ENCODE measurements at regions not wholly inside any gene's neighbourhood (a gene's known extent, or its start where the extent isn't known, plus 50 kb on each side); places are given as distances from the start of the nearest gene placed in this dataset.

DNA sequence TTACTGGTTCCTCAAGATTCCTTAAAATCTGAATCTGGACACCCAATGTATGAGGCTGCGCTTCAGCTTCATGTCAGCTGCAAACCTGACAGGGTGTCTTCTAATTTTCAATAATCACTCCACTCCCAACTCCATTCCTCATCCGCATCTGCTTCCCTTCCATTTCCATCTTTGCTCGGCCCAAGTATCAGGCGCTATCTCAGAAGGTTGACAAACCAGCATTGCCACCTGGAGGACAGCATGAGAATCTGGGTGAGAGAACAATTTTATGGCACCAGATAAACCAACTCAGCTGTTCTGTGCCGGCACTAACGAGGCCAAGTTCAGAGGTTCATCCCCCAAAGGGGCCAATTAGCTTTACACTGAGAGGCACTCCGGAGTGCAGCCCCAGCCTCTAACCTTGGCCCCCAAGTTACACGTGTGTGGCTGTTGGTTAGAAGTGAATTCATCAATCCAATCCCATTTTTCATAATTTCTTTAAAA lies 79.1 kb upstream of the LMO2 start (continued):
- TF ChIP-seq EGR1 (conservative IDR thresholded peaks at IDR 0.05) = no peak
- TF ChIP-seq, protein P1, sequence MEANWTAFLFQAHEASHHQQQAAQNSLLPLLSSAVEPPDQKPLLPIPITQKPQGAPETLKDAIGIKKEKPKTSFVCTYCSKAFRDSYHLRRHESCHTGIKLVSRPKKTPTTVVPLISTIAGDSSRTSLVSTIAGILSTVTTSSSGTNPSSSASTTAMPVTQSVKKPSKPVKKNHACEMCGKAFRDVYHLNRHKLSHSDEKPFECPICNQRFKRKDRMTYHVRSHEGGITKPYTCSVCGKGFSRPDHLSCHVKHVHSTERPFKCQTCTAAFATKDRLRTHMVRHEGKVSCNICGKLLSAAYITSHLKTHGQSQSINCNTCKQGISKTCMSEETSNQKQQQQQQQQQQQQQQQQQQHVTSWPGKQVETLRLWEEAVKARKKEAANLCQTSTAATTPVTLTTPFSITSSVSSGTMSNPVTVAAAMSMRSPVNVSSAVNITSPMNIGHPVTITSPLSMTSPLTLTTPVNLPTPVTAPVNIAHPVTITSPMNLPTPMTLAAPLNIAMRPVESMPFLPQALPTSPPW (CRISPR knock-in tag; IDR thresholded peaks at IDR 0.05) = no peak
- TF ChIP-seq ELF2 (CRISPR knock-in tag; IDR thresholded peaks at IDR 0.05) = no peak
- no peak for TF ChIP-seq ZNF644 (tag; IDR thresholded peaks at IDR 0.05; ENCODE audit: low read depth)
- TF ChIP-seq ARID3B (CRISPR knock-in tag; IDR thresholded peaks at IDR 0.05; ENCODE audit: borderline replicate concordance) = no peak
- no peak for TF ChIP-seq NR2C2 (CRISPR knock-in tag; IDR thresholded peaks at IDR 0.05)
- TF ChIP-seq NR2C2 (tag; IDR thresholded peaks at IDR 0.05) = no peak
- TF ChIP-seq, protein P2, sequence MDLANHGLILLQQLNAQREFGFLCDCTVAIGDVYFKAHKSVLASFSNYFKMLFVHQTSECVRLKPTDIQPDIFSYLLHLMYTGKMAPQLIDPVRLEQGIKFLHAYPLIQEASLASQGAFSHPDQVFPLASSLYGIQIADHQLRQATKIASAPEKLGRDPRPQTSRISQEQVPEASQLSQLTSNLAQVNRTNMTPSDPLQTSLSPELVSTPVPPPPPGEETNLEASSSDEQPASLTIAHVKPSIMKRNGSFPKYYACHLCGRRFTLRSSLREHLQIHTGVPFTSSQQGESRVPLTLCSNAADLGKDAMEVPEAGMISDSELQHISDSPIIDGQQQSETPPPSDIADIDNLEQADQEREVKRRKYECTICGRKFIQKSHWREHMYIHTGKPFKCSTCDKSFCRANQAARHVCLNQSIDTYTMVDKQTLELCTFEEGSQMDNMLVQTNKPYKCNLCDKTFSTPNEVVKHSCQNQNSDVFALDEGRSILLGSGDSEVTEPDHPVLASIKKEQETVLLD (IDR thresholded peaks at IDR 0.05) = no peak
- TF ChIP-seq POLR2AphosphoS5 (IDR thresholded peaks at IDR 0.05; ENCODE audit: control insufficient read depth, insufficient read depth, low read depth, low read length) = no peak
- TF ChIP-seq SMARCC2 (IDR thresholded peaks at IDR 0.05; ENCODE audit: low read depth) = no peak
- peak; percentile 44 for TF ChIP-seq E2F8 (IDR thresholded peaks at IDR 0.05; ENCODE audit: low read depth, partially characterized antibody)
- peak; percentile 36; the same call in 1 of the 2 replicates for TF ChIP-seq ZBTB33 (CRISPR knock-in tag; IDR thresholded peaks at IDR 0.05)
- no peak; the same call in 1 of the 2 replicates for TF ChIP-seq TAL1 (IDR thresholded peaks at IDR 0.05)
- no peak for TF ChIP-seq GABPB2 (CRISPR knock-in tag; conservative IDR thresholded peaks at IDR 0.05)
- no peak for TF ChIP-seq CTCFL (IDR thresholded peaks at IDR 0.05; ENCODE audit: borderline replicate concordance, insufficient read depth, low read depth, low read length, poor library complexity, severe bottlenecking)
- no peak for TF ChIP-seq CREB1 (IDR thresholded peaks at IDR 0.05)
- 0 out of 2 replicates have a peak, but pooled peaks have one; percentile 24 for TF ChIP-seq CREB1 (CRISPR knock-in tag; IDR thresholded peaks at IDR 0.05)

All from K562 (cell line).